Natural killer cell (primary cell): ENCODE measurements at regions not wholly inside any gene's neighbourhood (a gene's known extent, or its start where the extent isn't known, plus 50 kb on each side); places are given as distances from the start of the nearest gene placed in this dataset.

Source experiments
- ATAC-seq, 3 donors: fragments of 150-1000 bp in 2 of 3; fragments of 200-7000 bp in 1 of 3; cut with Tn5 transposase; 1 replicate in 1 of 3; 2 replicates in 2 of 3; pipeline ENCODE4 v1.10.0; 2021; ENCODE audit warnings: mild to moderate bottlenecking in 2 of 3, moderate library complexity in 2 of 3
- DNase-seq, 2 donors: peaks; one replicate each; pipeline versions ENCODE4 v3.0.0 to v3.0.0-alpha.2; 2013 to 2021; ENCODE audit warnings: mixed read lengths in 1 of 2
- H3K27ac ChIP-seq: one replicate; pipeline ENCODE4 v1.5.1; 2013; ENCODE audit warnings: mild to moderate bottlenecking, low read length
- H3K27me3 ChIP-seq: one replicate; pipeline ENCODE4 v1.6.1; 2013; ENCODE audit warnings: low read length; ENCODE audit not compliant: control insufficient read depth, insufficient read depth
- H3K36me3 ChIP-seq: one replicate; pipeline ENCODE4 v1.6.1; 2013; ENCODE audit warnings: low read length; ENCODE audit not compliant: control insufficient read depth, insufficient read depth
- H3K4me1 ChIP-seq: one replicate; pipeline ENCODE4 v1.6.1; 2013; ENCODE audit warnings: low read length; ENCODE audit not compliant: control insufficient read depth, insufficient read depth
- H3K4me3 ChIP-seq: one replicate; pipeline ENCODE4 v1.5.1; 2013; ENCODE audit warnings: low read length
- H3K9me3 ChIP-seq: one replicate; pipeline ENCODE4 v1.6.1; 2013; ENCODE audit warnings: low read length; ENCODE audit not compliant: control insufficient read depth, insufficient read depth
- H3K27ac Mint-ChIP-seq, 2 donors: one replicate each; pipeline ENCODE4 v1.8.0; 2022; ENCODE audit warnings: mild to moderate bottlenecking in 2 of 2, mixed read lengths in 2 of 2, moderate library complexity in 1 of 2
- H3K27me3 Mint-ChIP-seq, 2 donors: one replicate each; pipeline ENCODE4 v1.8.0; 2022; ENCODE audit warnings: low read depth in 2 of 2, mixed read lengths in 2 of 2
- H3K36me3 Mint-ChIP-seq: one replicate; pipeline ENCODE4 v1.8.0; 2022; ENCODE audit warnings: mixed read lengths
- H3K4me1 Mint-ChIP-seq, 2 donors: one replicate each; pipeline ENCODE4 v1.8.0; 2022; ENCODE audit warnings: mixed read lengths in 2 of 2
- H3K4me3 Mint-ChIP-seq: one replicate; pipeline ENCODE4 v1.8.0; 2022; ENCODE audit warnings: mild to moderate bottlenecking, moderate library complexity, mixed read lengths
- H3K9me3 Mint-ChIP-seq, 2 donors: one replicate each; pipeline ENCODE4 v1.8.0; 2022; ENCODE audit warnings: mixed read lengths in 2 of 2
- WGBS: methylation state at CpG from one replicate; pipeline ENCODE4 v1.1.7; 2013; ENCODE audit warnings: missing lambda C conversion rate; ENCODE audit not compliant: insufficient coverage; 5-methylcytosine and 5-hydroxymethylcytosine counted together
- intact Hi-C: fragments of 100-400 bp; cut with micrococcal nuclease; formaldehyde crosslinking; loops from one replicate; pipeline ENCODE4 v1.14.2; 2022
- TF ChIP-seq, protein P1 (sequence below): fragments of 200-600 bp; IDR thresholded peaks from one replicate; pipeline ENCODE4 v1.8.0; 2022; ENCODE audit warnings: antibody characterized with exemption

DNA sequence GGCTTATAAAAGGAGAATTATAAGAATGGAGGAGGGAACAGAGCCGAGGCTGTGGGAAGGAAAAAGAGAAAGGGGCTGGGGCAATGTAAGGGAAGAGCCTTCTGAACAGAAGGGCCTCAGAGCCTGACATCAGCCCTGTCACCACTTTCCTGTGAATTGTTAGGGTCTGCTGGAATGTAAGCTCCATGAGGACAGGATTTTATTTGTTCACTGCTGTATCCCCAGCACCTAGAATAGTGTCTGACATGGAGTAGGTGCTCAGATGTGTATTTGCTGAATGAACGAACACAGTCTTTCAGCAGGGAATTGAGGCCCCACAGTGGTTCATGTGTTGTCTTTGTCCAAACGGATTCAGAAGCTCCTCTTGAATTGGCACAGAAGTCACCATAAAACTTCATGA, 251.5 kb downstream of the OPA1 start:
- H3K36me3 Mint-ChIP-seq: no peaks in the 10 kb centered on the region
- H3K9me3 ChIP-seq: no peaks in the 10 kb centered on the region
- H3K27me3 Mint-ChIP-seq: peaks cover 12 to 19% of the 10 kb centered on the region in 2 donors
- peaks cover 15 to 25% of the 10 kb centered on the region in 2 donors for H3K4me1 Mint-ChIP-seq
- H3K27me3 ChIP-seq: peaks cover 2% of the 10 kb centered on the region
- TF ChIP-seq, protein P1, sequence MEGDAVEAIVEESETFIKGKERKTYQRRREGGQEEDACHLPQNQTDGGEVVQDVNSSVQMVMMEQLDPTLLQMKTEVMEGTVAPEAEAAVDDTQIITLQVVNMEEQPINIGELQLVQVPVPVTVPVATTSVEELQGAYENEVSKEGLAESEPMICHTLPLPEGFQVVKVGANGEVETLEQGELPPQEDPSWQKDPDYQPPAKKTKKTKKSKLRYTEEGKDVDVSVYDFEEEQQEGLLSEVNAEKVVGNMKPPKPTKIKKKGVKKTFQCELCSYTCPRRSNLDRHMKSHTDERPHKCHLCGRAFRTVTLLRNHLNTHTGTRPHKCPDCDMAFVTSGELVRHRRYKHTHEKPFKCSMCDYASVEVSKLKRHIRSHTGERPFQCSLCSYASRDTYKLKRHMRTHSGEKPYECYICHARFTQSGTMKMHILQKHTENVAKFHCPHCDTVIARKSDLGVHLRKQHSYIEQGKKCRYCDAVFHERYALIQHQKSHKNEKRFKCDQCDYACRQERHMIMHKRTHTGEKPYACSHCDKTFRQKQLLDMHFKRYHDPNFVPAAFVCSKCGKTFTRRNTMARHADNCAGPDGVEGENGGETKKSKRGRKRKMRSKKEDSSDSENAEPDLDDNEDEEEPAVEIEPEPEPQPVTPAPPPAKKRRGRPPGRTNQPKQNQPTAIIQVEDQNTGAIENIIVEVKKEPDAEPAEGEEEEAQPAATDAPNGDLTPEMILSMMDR: no peak
- WGBS: 81% methylated on average over 3 of the region's 3 CpGs
- intact Hi-C loops: no loop called here
- H3K4me3 ChIP-seq: no peak overlapping the region
- no peak overlapping the region for H3K4me3 Mint-ChIP-seq
- ATAC-seq: no peak
- H3K27ac Mint-ChIP-seq: no peak overlapping the region
- DNase-seq: no peak
- no peaks in the 10 kb centered on the region for H3K36me3 ChIP-seq
- H3K9me3 Mint-ChIP-seq: no peaks in the 10 kb centered on the region
- peaks cover 10% of the 10 kb centered on the region for H3K4me1 ChIP-seq
- no peak overlapping the region for H3K27ac ChIP-seq

DNA sequence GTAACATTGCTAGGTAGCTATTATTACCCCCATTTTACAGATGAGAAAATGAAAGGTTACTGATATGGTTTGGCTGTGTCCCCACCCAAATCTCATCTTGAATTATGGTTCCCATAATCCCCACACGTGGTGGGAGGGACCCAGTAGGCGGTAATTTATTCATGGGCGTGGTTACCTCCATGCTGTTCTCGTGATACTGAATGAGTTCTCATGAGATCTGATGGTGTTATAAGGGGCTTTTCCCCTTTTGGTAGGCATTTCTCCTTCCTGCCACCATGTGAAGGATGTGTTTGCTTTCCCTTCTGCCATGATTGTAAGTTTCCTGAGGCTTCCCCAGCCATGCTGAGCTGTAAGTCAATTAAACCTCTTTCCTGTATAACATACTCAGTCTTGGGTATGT, 252.1 kb downstream of the OPA1 start:
- TF ChIP-seq, protein P1: no peak
- H3K27me3 ChIP-seq: peaks cover 2% of the 10 kb centered on the region
- intact Hi-C loops: no loop called here
- Mint-ChIP-seq H3K4me3 (no peak overlapping the region), H3K27ac (no peak overlapping the region), H3K27me3 (peaks cover 12 to 19% of the 10 kb centered on the region in 2 donors), H3K9me3 (no peaks in the 10 kb centered on the region), H3K36me3 (no peaks in the 10 kb centered on the region), H3K4me1 (peaks cover 15 to 25% of the 10 kb centered on the region in 2 donors)
- H3K9me3 ChIP-seq: no peaks in the 10 kb centered on the region
- DNase-seq: no peak
- H3K36me3 ChIP-seq: no peaks in the 10 kb centered on the region
- WGBS: 91% methylated on average over 4 of the region's 4 CpGs
- no peak for ATAC-seq
- no peak overlapping the region for H3K4me3 ChIP-seq
- H3K27ac ChIP-seq: no peak overlapping the region
- H3K4me1 ChIP-seq: peaks cover 10% of the 10 kb centered on the region

DNA sequence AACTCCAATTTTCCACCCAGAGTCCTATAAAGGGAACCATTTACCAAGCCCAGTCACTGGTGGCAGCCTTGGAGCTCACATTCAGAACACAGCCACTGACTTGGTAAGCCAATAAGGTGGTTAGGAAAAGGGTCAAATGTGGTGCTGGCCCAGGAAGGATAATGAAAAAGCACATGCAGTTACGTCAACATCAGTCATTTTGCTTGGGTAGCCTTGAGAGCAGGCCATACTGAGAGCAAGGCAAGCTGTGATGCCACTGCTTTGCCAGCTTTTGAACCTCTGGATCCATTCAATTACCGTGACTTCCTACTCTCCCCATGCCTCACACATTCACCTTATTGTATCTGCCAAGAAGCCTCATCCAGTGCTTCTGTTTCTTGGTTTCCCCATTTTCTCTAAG, 253.6 kb downstream of the OPA1 start:
- H3K4me3 Mint-ChIP-seq: no peak overlapping the region
- 85% methylated on average over 2 of the region's 2 CpGs for WGBS
- no peak for DNase-seq
- no peaks in the 10 kb centered on the region for H3K36me3 Mint-ChIP-seq
- intact Hi-C loops: no loop called here
- H3K4me1 Mint-ChIP-seq: peaks cover 15 to 25% of the 10 kb centered on the region in 2 donors
- TF ChIP-seq, protein P1: no peak
- H3K27me3 Mint-ChIP-seq: peaks cover 4 to 8% of the 10 kb centered on the region in 2 donors
- Histone ChIP-seq H3K4me1 (peaks cover 10% of the 10 kb centered on the region), H3K36me3 (no peaks in the 10 kb centered on the region), H3K27ac (no peak overlapping the region), H3K9me3 (no peaks in the 10 kb centered on the region), H3K4me3 (no peak overlapping the region), H3K27me3 (no peaks in the 10 kb centered on the region)
- no peaks in the 10 kb centered on the region for H3K9me3 Mint-ChIP-seq
- ATAC-seq: no peak
- no peak overlapping the region for H3K27ac Mint-ChIP-seq

DNA sequence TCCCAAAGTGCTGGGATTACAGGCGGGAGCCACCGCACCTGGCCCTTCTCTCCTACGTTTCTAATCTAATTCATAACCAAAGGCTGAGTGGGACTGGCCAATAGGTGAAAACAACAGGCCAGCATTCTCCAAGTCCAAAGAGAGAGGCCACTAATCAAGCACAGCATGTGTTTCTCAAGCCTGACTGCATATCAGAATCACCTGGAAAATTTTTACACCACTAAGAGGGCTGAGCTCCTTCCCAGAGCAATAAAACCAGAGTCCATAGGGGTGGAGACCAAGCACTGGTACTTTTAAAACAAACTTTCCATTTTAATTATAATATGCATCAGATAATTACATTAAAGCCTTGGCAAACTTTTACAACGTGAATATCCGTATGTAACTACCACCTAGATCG, 254.4 kb downstream of the OPA1 start:
- intact Hi-C loops: no loop called here
- WGBS: 94% methylated on average over 6 of the region's 6 CpGs
- TF ChIP-seq, protein P1: no peak
- ATAC-seq: no peak
- H3K4me1 Mint-ChIP-seq: peaks cover 12 to 21% of the 10 kb centered on the region in 2 donors
- H3K27ac Mint-ChIP-seq: no peak overlapping the region
- no peaks in the 10 kb centered on the region for H3K9me3 Mint-ChIP-seq
- H3K4me3 ChIP-seq: no peak overlapping the region
- H3K36me3 ChIP-seq: no peaks in the 10 kb centered on the region
- peaks cover 6% of the 10 kb centered on the region for H3K4me1 ChIP-seq
- no peak overlapping the region for H3K27ac ChIP-seq
- peaks cover under 1 to 3% of the 10 kb centered on the region in 2 donors for H3K27me3 Mint-ChIP-seq
- no peak overlapping the region for H3K4me3 Mint-ChIP-seq
- no peak for DNase-seq
- no peaks in the 10 kb centered on the region for H3K9me3 ChIP-seq
- no peaks in the 10 kb centered on the region for H3K36me3 Mint-ChIP-seq
- H3K27me3 ChIP-seq: no peaks in the 10 kb centered on the region
